GM04503 (cell line): ENCODE measurements at regions not wholly inside any gene's neighbourhood (a gene's known extent, or its start where the extent isn't known, plus 50 kb on each side); places are given as distances from the start of the nearest gene placed in this dataset.

Experiments used
- DNase-seq: peaks from one replicate; pipeline ENCODE4 v3.0.0-alpha.2; 2012; ENCODE audit warnings: low read depth

- DNase-seq = no peak
Observed at GRCh38 chr5:74916831-74917710, 50.9 kb upstream of the FAM169A start.
